ENCODE measurements at regions not wholly inside any gene's neighbourhood (a gene's known extent, or its start where the extent isn't known, plus 50 kb on each side); places are given as distances from the start of the nearest gene placed in this dataset.

DNA sequence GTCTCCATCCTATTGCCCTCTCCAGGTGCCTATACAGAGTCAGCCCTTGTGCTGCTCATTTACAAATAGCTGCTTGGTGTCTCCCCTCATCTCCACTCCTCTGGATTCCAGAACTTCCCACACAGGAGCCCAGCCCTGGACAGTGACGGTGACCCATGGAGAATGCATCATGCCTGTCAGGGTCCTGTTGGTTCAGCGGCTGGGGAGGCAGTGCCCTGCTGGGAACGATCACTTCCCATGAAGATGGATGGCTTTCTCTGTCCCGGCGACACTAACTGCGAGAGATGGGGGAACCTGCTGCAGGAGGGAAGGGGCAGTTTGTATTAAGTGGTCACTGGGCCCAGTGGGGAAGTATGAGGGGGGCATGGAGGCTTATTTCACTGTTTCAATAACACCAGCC is 395.0 kb upstream of the TBX3 start:
- H3K27ac ChIP-seq = no peak overlapping the region
- WGBS, 2 donors = 30 to 56% methylated on average over 6 of the region's 6 CpGs
- no peak for ATAC-seq (ENCODE audit: low FRiP score in 2 of 2)

DNA sequence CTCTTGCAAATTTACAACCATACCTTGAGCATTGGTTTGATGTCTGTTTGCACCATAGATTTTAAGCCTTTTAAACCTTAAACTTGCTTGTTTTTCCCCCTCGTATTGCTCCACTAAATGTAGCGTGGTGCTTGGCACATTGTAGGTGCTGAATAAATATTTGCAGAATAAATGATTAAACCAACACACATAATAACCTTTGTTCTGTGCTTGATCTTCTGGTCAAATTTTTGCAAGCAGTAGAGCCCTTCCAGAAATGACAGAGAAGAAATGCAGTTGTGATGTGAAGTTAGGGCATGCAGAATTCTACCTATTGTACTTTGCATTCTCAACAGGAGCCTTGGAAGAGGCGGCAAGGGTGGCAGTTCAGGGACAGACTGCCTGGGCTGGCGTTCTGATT is 394.4 kb upstream of the TBX3 start:
- ATAC-seq (ENCODE audit: low FRiP score in 2 of 2) (no peak), DNase-seq (no peak)
- peaks cover 0 to 4% (median 0%) of the 10 kb centered on the region in 4 donors for H3K9me3 ChIP-seq
- no peak overlapping the region for H3K4me3 ChIP-seq
- peaks cover 0 to 4% (median 0%) of the 10 kb centered on the region in 4 donors for H3K4me1 ChIP-seq
- no peaks in the 10 kb centered on the region for H3K36me3 ChIP-seq
- WGBS, 2 donors = 71 to 76% methylated on average over 4 of the region's 4 CpGs
- TF ChIP-seq POLR2AphosphoS5 (IDR thresholded peaks at IDR 0.05) = no peak
- no peak for TF ChIP-seq POLR2A (IDR thresholded peaks at IDR 0.05)
- no peak for TF ChIP-seq CTCF (IDR thresholded peaks at IDR 0.05)
- no peak for TF ChIP-seq EP300 (IDR thresholded peaks at IDR 0.05)
- no peak overlapping the region for H3K27ac ChIP-seq
- H3K27me3 ChIP-seq = no peaks in the 10 kb centered on the region

More for the DNA sequence above, 395.0 kb upstream of the TBX3 start:
- TF ChIP-seq EP300 (IDR thresholded peaks at IDR 0.05) = no peak
- TF ChIP-seq POLR2A (IDR thresholded peaks at IDR 0.05) = no peak
- no peak for TF ChIP-seq POLR2AphosphoS5 (IDR thresholded peaks at IDR 0.05)
- no peak for TF ChIP-seq CTCF (IDR thresholded peaks at IDR 0.05)
- Histone ChIP-seq H3K4me1 (peaks cover 0 to 4% (median 0%) of the 10 kb centered on the region in 4 donors), H3K9me3 (peaks cover 0 to 4% (median 0%) of the 10 kb centered on the region in 4 donors), H3K4me3 (no peak overlapping the region), H3K27me3 (no peaks in the 10 kb centered on the region), H3K36me3 (no peaks in the 10 kb centered on the region)
- DNase-seq = no peak

DNA sequence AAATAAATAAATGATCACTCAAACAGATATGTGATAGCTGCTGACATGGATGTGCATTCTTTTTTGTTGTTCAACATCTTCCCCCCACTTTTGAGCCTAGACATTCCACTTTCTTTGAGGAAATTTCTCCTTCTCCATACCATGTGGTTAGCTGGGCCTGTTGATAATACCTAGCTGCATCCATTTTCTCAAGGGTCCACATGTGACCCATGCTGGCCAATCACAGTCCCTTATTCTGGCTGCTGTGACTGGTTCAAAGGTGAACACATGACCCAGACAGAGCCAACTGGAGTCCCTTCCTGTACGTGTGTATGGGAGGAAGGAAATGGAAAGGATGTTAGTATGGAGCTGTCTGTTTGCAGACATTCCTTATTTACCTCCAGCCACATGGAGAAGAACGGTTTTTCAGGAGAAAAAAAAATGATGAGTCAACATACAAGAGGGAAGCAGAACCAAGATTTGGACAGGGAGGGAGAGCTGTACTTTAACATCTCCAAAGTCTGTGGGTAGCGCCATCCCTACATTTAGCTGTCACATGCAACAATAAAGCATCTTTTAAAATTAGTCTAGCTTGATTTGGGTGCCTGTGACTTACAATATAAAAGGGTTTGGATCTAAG is 391.7 kb upstream of the TBX3 start:
- DNase-seq = no peak
- Histone ChIP-seq H3K36me3 (no peaks in the 10 kb centered on the region), H3K27me3 (no peaks in the 10 kb centered on the region), H3K4me3 (no peak overlapping the region), H3K9me3 (peaks cover 0 to 4% (median 0%) of the 10 kb centered on the region in 4 donors), H3K27ac (no peak overlapping the region), H3K4me1 (peaks cover 0 to 4% (median 0%) of the 10 kb centered on the region in 4 donors)
- 59 to 62% methylated on average over 3 of the region's 3 CpGs for WGBS, 2 donors
- ATAC-seq (ENCODE audit: low FRiP score in 2 of 2) = no peak
- TF ChIP-seq EP300 (IDR thresholded peaks at IDR 0.05) (no peak), POLR2A (IDR thresholded peaks at IDR 0.05) (no peak), CTCF (IDR thresholded peaks at IDR 0.05) (no peak), POLR2AphosphoS5 (IDR thresholded peaks at IDR 0.05) (no peak)

GRCh38 chr12:115074617-115075016 is 390.6 kb upstream of the TBX3 start:
- 75 to 83% methylated on average over 5 of the region's 5 CpGs for WGBS, 2 donors
- H3K4me3 ChIP-seq = no peak overlapping the region
- H3K27ac ChIP-seq = no peak overlapping the region
- ATAC-seq (ENCODE audit: low FRiP score in 2 of 2) (no peak), DNase-seq (no peak)
- H3K36me3 ChIP-seq = no peaks in the 10 kb centered on the region
- H3K4me1 ChIP-seq = peaks cover 0 to 3% (median 0%) of the 10 kb centered on the region in 4 donors
- H3K27me3 ChIP-seq = no peaks in the 10 kb centered on the region
- H3K9me3 ChIP-seq = peaks cover 0 to 4% (median 0%) of the 10 kb centered on the region in 4 donors
- TF ChIP-seq EP300 (IDR thresholded peaks at IDR 0.05) (no peak), CTCF (IDR thresholded peaks at IDR 0.05) (no peak), POLR2AphosphoS5 (IDR thresholded peaks at IDR 0.05) (no peak), POLR2A (IDR thresholded peaks at IDR 0.05) (no peak)

- ATAC-seq (ENCODE audit: low FRiP score in 2 of 2) (no peak), DNase-seq (no peak)
- no peaks in the 10 kb centered on the region for H3K27me3 ChIP-seq
- no peak overlapping the region for H3K27ac ChIP-seq
- no peaks in the 10 kb centered on the region for H3K4me1 ChIP-seq
- TF ChIP-seq EP300 (IDR thresholded peaks at IDR 0.05) = no peak
- no peak for TF ChIP-seq POLR2A (IDR thresholded peaks at IDR 0.05)
- TF ChIP-seq CTCF (IDR thresholded peaks at IDR 0.05) = no peak
- TF ChIP-seq POLR2AphosphoS5 (IDR thresholded peaks at IDR 0.05) = no peak
- no peak overlapping the region for H3K4me3 ChIP-seq
- 69 to 72% methylated on average over 10 of the region's 10 CpGs for WGBS, 2 donors
- H3K36me3 ChIP-seq = no peaks in the 10 kb centered on the region
- H3K9me3 ChIP-seq = peaks cover 0 to 4% (median 0%) of the 10 kb centered on the region in 4 donors
These were observed 388.7 kb upstream of the TBX3 start for GRCh38 chr12:115072712-115073111.

All from upper lobe of left lung (tissue), 6 donors.